Panc1 (cell line): ENCODE measurements at regions not wholly inside any gene's neighbourhood (a gene's known extent, or its start where the extent isn't known, plus 50 kb on each side); places are given as distances from the start of the nearest gene placed in this dataset.

ENCODE experiments used
- ATAC-seq: fragments of 200-7000 bp; cut with Tn5 transposase; 2 replicates; pipeline ENCODE4 v1.9.1; 2020; ENCODE audit warnings: mild to moderate bottlenecking, moderate library complexity
- BruUV-seq: library from RNA; stranded (reverse); fragments of 400-500 nt; replicated peaks from 2 replicates; lab custom pipeline; 2021; lab: Mats Ljungman, UMichigan
- CTCF ChIA-PET: fragments of 300-600 bp; sonication (Branson Sonifier 250); formaldehyde crosslinking; loops from one replicate; lab custom pipeline; 2022; ENCODE audit warnings: antibody characterized with exemption; lab: Charles Lee
- POLR2A ChIA-PET: fragments of 300-600 bp; sonication (Branson Sonifier 250); formaldehyde crosslinking; loops from one replicate; lab custom pipeline; 2022; ENCODE audit warnings: antibody characterized with exemption; lab: Charles Lee
- DNase-seq: peaks from one replicate; pipeline ENCODE4 v3.0.0-alpha.2; 2010; ENCODE audit warnings: low read depth, low spot score
- H3K27ac ChIP-seq: 2 replicates; pipeline ENCODE4 v1.5.1; 2011; ENCODE audit warnings: mild to moderate bottlenecking, low read length, inconsistent platforms
- H3K27me3 ChIP-seq: fragments of 200-500 bp; sonication (Bioruptor generic); 2 replicates; pipeline ENCODE4 v1.6.0; 2014; ENCODE audit warnings: low read length, inconsistent platforms; ENCODE audit not compliant: control insufficient read depth, insufficient read depth
- H3K36me3 ChIP-seq: fragments of 200-500 bp; sonication (Bioruptor generic); 2 replicates; pipeline ENCODE4 v1.5.1; 2014; ENCODE audit warnings: inconsistent platforms, mild to moderate bottlenecking, low read length, moderate library complexity; ENCODE audit not compliant: control insufficient read depth, insufficient read depth
- H3K4me1 ChIP-seq: 2 replicates; pipeline ENCODE4 v1.5.1; 2011; ENCODE audit warnings: inconsistent platforms, mild to moderate bottlenecking, low read length, moderate library complexity; ENCODE audit not compliant: control insufficient read depth, insufficient read depth
- H3K4me3 ChIP-seq, 2 experiments: 2 replicates each; pipeline ENCODE4 v1.5.1; 2011 to 2012; ENCODE audit warnings: low read depth in 2 of 2, low read length in 2 of 2, mild to moderate bottlenecking in 2 of 2, inconsistent platforms in 1 of 2, moderate library complexity in 1 of 2
- H3K9me3 ChIP-seq: fragments of 200-500 bp; sonication (Bioruptor generic); 2 replicates; pipeline ENCODE4 v1.5.1; 2014; ENCODE audit warnings: low read depth, mild to moderate bottlenecking, inconsistent platforms, low read length, moderate library complexity; ENCODE audit not compliant: control insufficient read depth, insufficient read depth
- POLR2AphosphoS5 ChIP-seq: IDR thresholded peaks from 2 replicates; pipeline ENCODE4 v1.6.1; 2012; ENCODE audit warnings: mild to moderate bottlenecking, low read depth, low read length, moderate library complexity
- REST ChIP-seq, 2 experiments: IDR thresholded peaks; 2 replicates each; pipeline ENCODE4 v1.6.1; 2011 to 2012; ENCODE audit warnings: low read depth in 2 of 2, control low read depth in 1 of 2, low read length in 1 of 2, mild to moderate bottlenecking in 1 of 2, moderate library complexity in 1 of 2; ENCODE audit not compliant: insufficient read depth in 1 of 2
- SIN3A ChIP-seq: IDR thresholded peaks from 2 replicates; pipeline ENCODE4 v1.6.1; 2012; ENCODE audit warnings: low read depth, mild to moderate bottlenecking, low read length, moderate library complexity, borderline replicate concordance; ENCODE audit not compliant: insufficient read depth
- TCF7L2 ChIP-seq: IDR thresholded peaks from 2 replicates; pipeline ENCODE4 v1.6.1; 2011; ENCODE audit warnings: mild to moderate bottlenecking, low read depth, low read length, inconsistent platforms
- in situ Hi-C: cut with HindIII; loops from 2 replicates; pipeline ENCODE4 v1.10.0; 2016; ENCODE audit warnings: low sequenced_read_pairs, low pct_unique_long_range_greater_than_20kb
- intact Hi-C: fragments of 100-400 bp; cut with micrococcal nuclease; formaldehyde crosslinking; loops from one replicate; pipeline ENCODE4 v1.10.0; 2022; ENCODE audit not compliant: unreplicated experiment
- TF ChIP-seq, protein P1 (sequence below): fragments of 450-650 bp; IDR thresholded peaks from 2 replicates; pipeline ENCODE4 v1.5.1; 2017; ENCODE audit warnings: mild to moderate bottlenecking

DNA sequence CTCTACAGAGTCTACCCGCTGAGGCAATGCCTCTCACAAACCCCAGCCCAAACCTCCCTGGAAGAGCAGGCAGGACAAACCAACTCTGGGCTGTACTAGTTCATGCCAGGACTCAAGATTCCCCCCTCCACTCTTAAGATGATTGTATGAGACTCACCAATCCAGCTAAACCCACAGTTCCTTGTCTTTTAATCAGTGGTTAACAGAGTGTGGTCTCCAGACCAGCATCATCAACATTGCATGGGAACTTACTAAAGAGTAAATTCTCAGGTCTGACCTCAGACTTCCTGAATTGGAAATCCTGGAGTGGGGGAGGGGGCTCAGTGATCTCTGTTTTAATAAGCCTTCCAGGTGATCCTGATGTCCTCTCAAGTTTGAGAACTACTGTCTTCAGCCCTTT is 240.9 kb downstream of the GAS1 start:
- no peaks in the 10 kb centered on the region for H3K4me1 ChIP-seq
- no peak overlapping the region for H3K4me3 ChIP-seq
- DNase-seq (no peak), ATAC-seq (no peak)
- BruUV-seq: no TSS peak
- no peaks in the 10 kb centered on the region for H3K9me3 ChIP-seq
- TF ChIP-seq TCF7L2 (no peak), POLR2AphosphoS5 (no peak), SIN3A (no peak), REST (IDR thresholded peaks at IDR 0.05; ENCODE audit: insufficient read depth in 1 of 2, low read depth in 2 of 2, low read length in 1 of 2) (no peak)
- TF ChIP-seq, protein P1, sequence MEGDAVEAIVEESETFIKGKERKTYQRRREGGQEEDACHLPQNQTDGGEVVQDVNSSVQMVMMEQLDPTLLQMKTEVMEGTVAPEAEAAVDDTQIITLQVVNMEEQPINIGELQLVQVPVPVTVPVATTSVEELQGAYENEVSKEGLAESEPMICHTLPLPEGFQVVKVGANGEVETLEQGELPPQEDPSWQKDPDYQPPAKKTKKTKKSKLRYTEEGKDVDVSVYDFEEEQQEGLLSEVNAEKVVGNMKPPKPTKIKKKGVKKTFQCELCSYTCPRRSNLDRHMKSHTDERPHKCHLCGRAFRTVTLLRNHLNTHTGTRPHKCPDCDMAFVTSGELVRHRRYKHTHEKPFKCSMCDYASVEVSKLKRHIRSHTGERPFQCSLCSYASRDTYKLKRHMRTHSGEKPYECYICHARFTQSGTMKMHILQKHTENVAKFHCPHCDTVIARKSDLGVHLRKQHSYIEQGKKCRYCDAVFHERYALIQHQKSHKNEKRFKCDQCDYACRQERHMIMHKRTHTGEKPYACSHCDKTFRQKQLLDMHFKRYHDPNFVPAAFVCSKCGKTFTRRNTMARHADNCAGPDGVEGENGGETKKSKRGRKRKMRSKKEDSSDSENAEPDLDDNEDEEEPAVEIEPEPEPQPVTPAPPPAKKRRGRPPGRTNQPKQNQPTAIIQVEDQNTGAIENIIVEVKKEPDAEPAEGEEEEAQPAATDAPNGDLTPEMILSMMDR: no peak
- H3K27me3 ChIP-seq: no peaks in the 10 kb centered on the region
- CTCF ChIA-PET: no interaction called here
- POLR2A ChIA-PET: no interaction called here
- in situ Hi-C loops: no loop called here
- intact Hi-C loops: no loop called here
- H3K36me3 ChIP-seq: no peaks in the 10 kb centered on the region
- H3K27ac ChIP-seq: no peak overlapping the region

DNA sequence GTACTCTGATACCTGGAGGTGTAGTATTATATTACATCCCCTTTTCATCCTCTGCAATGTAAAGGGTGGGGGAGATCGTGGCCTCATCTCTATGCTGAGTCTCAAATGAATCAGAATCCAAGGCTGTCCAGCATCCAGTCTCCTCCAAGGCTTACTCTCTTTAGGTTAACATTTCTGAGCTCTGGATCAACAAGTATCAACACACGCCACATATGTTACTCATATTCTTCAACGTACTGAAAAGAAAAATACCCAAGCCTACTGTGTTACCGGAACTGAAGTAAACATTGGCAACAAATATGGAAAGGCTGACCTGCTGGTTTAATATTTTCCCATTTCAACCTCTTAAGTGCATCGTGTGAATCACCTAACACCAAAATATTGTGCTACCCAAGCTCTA is 241.8 kb downstream of the GAS1 start:
- no TSS peak for BruUV-seq
- no peak overlapping the region for H3K27ac ChIP-seq
- ChIA-PET POLR2A (no interaction called here), CTCF (no interaction called here)
- no peak for DNase-seq
- no peak for ATAC-seq
- no peak overlapping the region for H3K4me3 ChIP-seq
- intact Hi-C loops (no loop called here), in situ Hi-C loops (no loop called here)
- H3K9me3 ChIP-seq: no peaks in the 10 kb centered on the region
- H3K4me1 ChIP-seq: no peaks in the 10 kb centered on the region
- H3K36me3 ChIP-seq: no peaks in the 10 kb centered on the region
- TF ChIP-seq, protein P1: no peak
- TF ChIP-seq POLR2AphosphoS5: no peak
- TF ChIP-seq SIN3A: no peak
- TF ChIP-seq TCF7L2: no peak
- no peak for TF ChIP-seq REST (IDR thresholded peaks at IDR 0.05; ENCODE audit: insufficient read depth in 1 of 2, low read depth in 2 of 2, low read length in 1 of 2)
- no peaks in the 10 kb centered on the region for H3K27me3 ChIP-seq
